CD14-positive monocyte (primary cell): ENCODE measurements at regions not wholly inside any gene's neighbourhood (a gene's known extent, or its start where the extent isn't known, plus 50 kb on each side); places are given as distances from the start of the nearest gene placed in this dataset.

Experiments used
- DNase-seq, 3 donors: peaks; one replicate each; pipeline ENCODE4 v3.0.0-alpha.2; 2011 to 2022
- H2AFZ ChIP-seq: 2 replicates; pipeline ENCODE4 v1.6.0; 2012; ENCODE audit warnings: mild to moderate bottlenecking, low read depth, low read length, inconsistent platforms; ENCODE audit not compliant: insufficient read depth, poor library complexity, severe bottlenecking
- H3K27ac ChIP-seq, 2 donors: 1 replicate in 1 of 2; 2 replicates in 1 of 2; pipeline ENCODE4 v1.5.1; 2012 to 2013; ENCODE audit warnings: low read length in 2 of 2, control low read depth in 1 of 2, inconsistent platforms in 1 of 2, low read depth in 1 of 2, mild to moderate bottlenecking in 1 of 2
- H3K27me3 ChIP-seq, 2 donors: one replicate each; pipeline versions ENCODE4 v1.6.0 to v1.6.1; 2011 to 2013; ENCODE audit warnings: low read length in 2 of 2; ENCODE audit not compliant: control insufficient read depth in 2 of 2, insufficient read depth in 2 of 2
- H3K36me3 ChIP-seq, 2 donors: replicated peaks in 1 of 2; 1 replicate in 1 of 2; 2 replicates in 1 of 2; pipeline versions ENCODE4 v1.5.1 to v1.6.1; 2012 to 2013; ENCODE audit warnings: low read length in 2 of 2, control low read depth in 1 of 2, inconsistent platforms in 1 of 2, mild to moderate bottlenecking in 1 of 2; ENCODE audit not compliant: insufficient read depth in 2 of 2, control insufficient read depth in 1 of 2
- H3K4me1 ChIP-seq, 2 donors: 1 replicate in 1 of 2; 2 replicates in 1 of 2; pipeline versions ENCODE4 v1.5.1 to v1.6.1; 2012 to 2013; ENCODE audit warnings: low read length in 2 of 2, control low read depth in 1 of 2, inconsistent platforms in 1 of 2, mild to moderate bottlenecking in 1 of 2, moderate library complexity in 1 of 2; ENCODE audit not compliant: insufficient read depth in 2 of 2, control insufficient read depth in 1 of 2
- H3K4me2 ChIP-seq: replicated peaks from 2 replicates; pipeline ENCODE3; 2012; ENCODE audit warnings: low read length, moderate library complexity, mild to moderate bottlenecking; ENCODE audit not compliant: poor library complexity, severe bottlenecking; ENCODE audit errors: extremely low read depth
- H3K4me3 ChIP-seq, 3 experiments: fragments of 200-600 bp in 1 of 3; sonication (generic) in 1 of 3; replicated peaks in 1 of 3; 1 replicate in 2 of 3; 2 replicates in 1 of 3; pipeline ENCODE4 v1.5.1; 2011 to 2013; ENCODE audit warnings: low read length in 3 of 3, mild to moderate bottlenecking in 3 of 3, control low read depth in 2 of 3, low read depth in 2 of 3, inconsistent platforms in 1 of 3, moderate library complexity in 1 of 3
- H3K79me2 ChIP-seq: 2 replicates; pipeline ENCODE4 v1.6.0; 2012; ENCODE audit warnings: mild to moderate bottlenecking, control low read depth, inconsistent platforms, low read length, moderate library complexity; ENCODE audit not compliant: insufficient read depth
- H3K9ac ChIP-seq: 2 replicates; pipeline ENCODE4 v1.6.0; 2017; ENCODE audit warnings: low read length, mild to moderate bottlenecking; ENCODE audit not compliant: insufficient read depth, poor library complexity, severe bottlenecking
- H3K9me3 ChIP-seq, 2 donors: replicated peaks in 1 of 2; 1 replicate in 1 of 2; 2 replicates in 1 of 2; pipeline versions ENCODE4 v1.5.1 to v1.6.1; 2012 to 2013; ENCODE audit warnings: low read length in 2 of 2, control low read depth in 1 of 2; ENCODE audit not compliant: control insufficient read depth in 1 of 2, insufficient read depth in 1 of 2
- H4K20me1 ChIP-seq: 2 replicates; pipeline ENCODE4 v1.6.0; 2012; ENCODE audit warnings: mild to moderate bottlenecking, low read length, control low read depth, moderate library complexity; ENCODE audit not compliant: insufficient read depth
- H3K27ac Mint-ChIP-seq, 7 donors: one replicate each; pipeline ENCODE4 v1.8.0; 2020; ENCODE audit warnings: mild to moderate bottlenecking in 7 of 7, mixed read lengths in 7 of 7, moderate library complexity in 6 of 7, inconsistent platforms in 2 of 7
- H3K27me3 Mint-ChIP-seq, 3 donors: one replicate each; pipeline ENCODE4 v1.8.0; 2021 to 2022; ENCODE audit warnings: low read depth in 3 of 3, mild to moderate bottlenecking in 3 of 3, mixed read lengths in 3 of 3, moderate library complexity in 3 of 3, inconsistent platforms in 1 of 3
- H3K36me3 Mint-ChIP-seq, 2 donors: one replicate each; pipeline ENCODE4 v1.8.0; 2020; ENCODE audit warnings: mixed read lengths in 2 of 2, inconsistent platforms in 1 of 2, mild to moderate bottlenecking in 1 of 2
- H3K4me1 Mint-ChIP-seq: one replicate; pipeline ENCODE4 v1.8.0; 2020; ENCODE audit warnings: mild to moderate bottlenecking, mixed read lengths
- H3K4me3 Mint-ChIP-seq, 2 donors: one replicate each; pipeline ENCODE4 v1.8.0; 2020; ENCODE audit warnings: mild to moderate bottlenecking in 2 of 2, mixed read lengths in 2 of 2, moderate library complexity in 1 of 2
- H3K9me3 Mint-ChIP-seq, 7 donors: one replicate each; pipeline ENCODE4 v1.8.0; 2020 to 2022; ENCODE audit warnings: mixed read lengths in 7 of 7, mild to moderate bottlenecking in 6 of 7, moderate library complexity in 6 of 7, inconsistent platforms in 2 of 7
- WGBS: methylation state at CpG from one replicate; pipeline ENCODE4 v1.1.5; 2013; ENCODE audit warnings: missing lambda C conversion rate; ENCODE audit not compliant: insufficient coverage; 5-methylcytosine and 5-hydroxymethylcytosine counted together
- intact Hi-C, 2 donors: fragments of 100-400 bp; cut with micrococcal nuclease; formaldehyde crosslinking; loops; one replicate each; pipeline versions ENCODE4 v1.15.0 to v1.15.1; 2023
- TF ChIP-seq, protein P1 (sequence below): fragments of 200-600 bp; IDR thresholded peaks from one replicate; pipeline ENCODE4 v1.8.0; 2022; ENCODE audit warnings: antibody characterized with exemption, mild to moderate bottlenecking

GRCh38 chr13:109955598-109955997 lies 169.2 kb upstream of the IRS2 start:
- peaks cover 0 to 18% (median 4%) of the 10 kb centered on the region in 7 donors for H3K9me3 Mint-ChIP-seq
- TF ChIP-seq, protein P1, sequence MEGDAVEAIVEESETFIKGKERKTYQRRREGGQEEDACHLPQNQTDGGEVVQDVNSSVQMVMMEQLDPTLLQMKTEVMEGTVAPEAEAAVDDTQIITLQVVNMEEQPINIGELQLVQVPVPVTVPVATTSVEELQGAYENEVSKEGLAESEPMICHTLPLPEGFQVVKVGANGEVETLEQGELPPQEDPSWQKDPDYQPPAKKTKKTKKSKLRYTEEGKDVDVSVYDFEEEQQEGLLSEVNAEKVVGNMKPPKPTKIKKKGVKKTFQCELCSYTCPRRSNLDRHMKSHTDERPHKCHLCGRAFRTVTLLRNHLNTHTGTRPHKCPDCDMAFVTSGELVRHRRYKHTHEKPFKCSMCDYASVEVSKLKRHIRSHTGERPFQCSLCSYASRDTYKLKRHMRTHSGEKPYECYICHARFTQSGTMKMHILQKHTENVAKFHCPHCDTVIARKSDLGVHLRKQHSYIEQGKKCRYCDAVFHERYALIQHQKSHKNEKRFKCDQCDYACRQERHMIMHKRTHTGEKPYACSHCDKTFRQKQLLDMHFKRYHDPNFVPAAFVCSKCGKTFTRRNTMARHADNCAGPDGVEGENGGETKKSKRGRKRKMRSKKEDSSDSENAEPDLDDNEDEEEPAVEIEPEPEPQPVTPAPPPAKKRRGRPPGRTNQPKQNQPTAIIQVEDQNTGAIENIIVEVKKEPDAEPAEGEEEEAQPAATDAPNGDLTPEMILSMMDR, result no peak
- H3K27ac Mint-ChIP-seq, result no peak overlapping the region

DNA sequence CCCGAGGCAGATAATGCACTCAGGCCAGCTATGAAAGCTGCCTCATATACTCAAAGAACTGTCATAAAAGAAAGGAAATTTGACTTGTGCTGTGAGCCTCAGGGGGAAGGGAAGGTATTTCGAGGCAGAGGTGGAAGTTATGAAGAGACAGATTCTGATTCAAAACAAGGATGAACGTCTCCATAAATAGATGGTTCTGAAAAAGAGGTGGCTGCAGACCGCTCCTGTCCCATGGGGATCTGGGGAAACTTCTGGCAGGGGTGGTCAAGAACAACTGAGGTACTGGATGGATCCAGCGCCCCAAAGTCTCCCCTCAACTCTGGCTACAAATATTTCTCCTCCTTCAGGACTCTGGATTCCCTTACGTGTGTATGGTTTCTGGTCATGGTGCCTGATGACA lies 168.1 kb upstream of the IRS2 start:
- no peak overlapping the region for H3K4me3 Mint-ChIP-seq
- no peaks in the 10 kb centered on the region for H4K20me1 ChIP-seq
- intact Hi-C loops, result no loop called here
- no peak overlapping the region for H3K27ac Mint-ChIP-seq
- H3K9me3 Mint-ChIP-seq, result peaks cover 0 to 18% (median 3%) of the 10 kb centered on the region in 7 donors
- no peak overlapping the region for H3K4me3 ChIP-seq
- H3K27ac ChIP-seq, result no peak overlapping the region
- no peaks in the 10 kb centered on the region for H3K4me1 ChIP-seq
- no peak overlapping the region for H3K4me2 ChIP-seq
- no peaks in the 10 kb centered on the region for H3K79me2 ChIP-seq
- no peaks in the 10 kb centered on the region for H3K9me3 ChIP-seq
- H3K36me3 Mint-ChIP-seq, result no peaks in the 10 kb centered on the region
- TF ChIP-seq, protein P1, result no peak
- no peak for DNase-seq
- no peaks in the 10 kb centered on the region for H3K4me1 Mint-ChIP-seq
- 87% methylated on average over 3 of the region's 6 CpGs for WGBS
- H3K36me3 ChIP-seq, result no peaks in the 10 kb centered on the region
- peaks cover 0 to 4% (median 2%) of the 10 kb centered on the region in 3 donors for H3K27me3 Mint-ChIP-seq
- no peak overlapping the region for H3K9ac ChIP-seq
- H3K27me3 ChIP-seq, result no peaks in the 10 kb centered on the region
- H2AFZ ChIP-seq, result no peak overlapping the region

More at GRCh38 chr13:109955598-109955997, 169.2 kb upstream of the IRS2 start:
- no peak overlapping the region for H2AFZ ChIP-seq
- H3K9me3 ChIP-seq, result no peaks in the 10 kb centered on the region
- intact Hi-C loops, result no loop called here
- H3K4me1 Mint-ChIP-seq, result no peaks in the 10 kb centered on the region
- H3K4me2 ChIP-seq, result no peak overlapping the region
- H3K4me3 Mint-ChIP-seq, result no peak overlapping the region
- H3K27me3 Mint-ChIP-seq, result peaks cover 0 to 4% (median 2%) of the 10 kb centered on the region in 3 donors
- no peaks in the 10 kb centered on the region for H3K36me3 ChIP-seq
- no peak overlapping the region for H3K4me3 ChIP-seq
- no peaks in the 10 kb centered on the region for H3K79me2 ChIP-seq
- H3K27ac ChIP-seq, result no peak overlapping the region
- no peaks in the 10 kb centered on the region for H4K20me1 ChIP-seq
- no peak for DNase-seq
- no peaks in the 10 kb centered on the region for H3K36me3 Mint-ChIP-seq
- whole genome bisulfite sequencing, result 71% methylated on average over 1 of the region's 3 CpGs
- H3K4me1 ChIP-seq, result no peaks in the 10 kb centered on the region
- H3K9ac ChIP-seq, result no peak overlapping the region
- no peaks in the 10 kb centered on the region for H3K27me3 ChIP-seq
